ENCODE measurements at regions not wholly inside any gene's neighbourhood (a gene's known extent, or its start where the extent isn't known, plus 50 kb on each side); places are given as distances from the start of the nearest gene placed in this dataset.
"Not testable (repeated sequence)": the region's sequence is repeated elsewhere in the genome, so short reads cannot be mapped to it uniquely, and the experiment has no call there.

- no peak for DNase-seq (ENCODE audit: low read depth)
Observed at GRCh38 chr3:35144011-35144410, 495.3 kb upstream of the ARPP21 start.

GRCh38 chr3:35146256-35147035 is 492.9 kb upstream of the ARPP21 start:
- not testable (repeated sequence) for DNase-seq (ENCODE audit: low read depth)

GRCh38 chr3:35183927-35184675 is 455.2 kb upstream of the ARPP21 start:
- DNase-seq (ENCODE audit: low read depth), result no peak

- no peak for DNase-seq (ENCODE audit: low read depth)
Observed at GRCh38 chr3:35184775-35185174, 454.6 kb upstream of the ARPP21 start.

- no peak for DNase-seq (ENCODE audit: low read depth)
Observed at GRCh38 chr3:35187908-35188307, 451.4 kb upstream of the ARPP21 start.

- DNase-seq (ENCODE audit: low read depth), result no peak
Observed at GRCh38 chr3:35194666-35195065, 444.7 kb upstream of the ARPP21 start.

GRCh38 chr3:35198857-35199256 is 440.5 kb upstream of the ARPP21 start:
- DNase-seq (ENCODE audit: low read depth), result no peak

GRCh38 chr3:35200056-35200455 is 439.3 kb upstream of the ARPP21 start:
- DNase-seq (ENCODE audit: low read depth), result no peak

- DNase-seq (ENCODE audit: low read depth), result no peak
Observed at GRCh38 chr3:35201211-35201610, 438.1 kb upstream of the ARPP21 start.

- no peak for DNase-seq (ENCODE audit: low read depth)
Observed at GRCh38 chr3:35215525-35216500, 423.5 kb upstream of the ARPP21 start.

GRCh38 chr3:35216501-35217266 is 422.6 kb upstream of the ARPP21 start:
- no peak for DNase-seq (ENCODE audit: low read depth)

GRCh38 chr3:35223632-35224394 is 415.5 kb upstream of the ARPP21 start:
- DNase-seq (ENCODE audit: low read depth), result no peak

- DNase-seq (ENCODE audit: low read depth), result no peak
Observed at GRCh38 chr3:35224565-35225295, 414.6 kb upstream of the ARPP21 start.

GRCh38 chr3:35241236-35241635 is 398.1 kb upstream of the ARPP21 start:
- DNase-seq (ENCODE audit: low read depth), result no peak

- DNase-seq (ENCODE audit: low read depth), result no peak
Observed at GRCh38 chr3:35254917-35255316, 384.4 kb upstream of the ARPP21 start.

- DNase-seq (ENCODE audit: low read depth), result no peak
Observed at GRCh38 chr3:35257641-35258040, 381.7 kb upstream of the ARPP21 start.

- no peak for DNase-seq (ENCODE audit: low read depth)
Observed at GRCh38 chr3:35262406-35262805, 376.9 kb upstream of the ARPP21 start.

- no peak for DNase-seq (ENCODE audit: low read depth)
Observed at GRCh38 chr3:35263477-35263876, 375.8 kb upstream of the ARPP21 start.

- DNase-seq (ENCODE audit: low read depth), result not testable (repeated sequence)
Observed at GRCh38 chr3:35266065-35266464, 373.3 kb upstream of the ARPP21 start.

- no peak for DNase-seq (ENCODE audit: low read depth)
Observed at GRCh38 chr3:35275768-35276167, 363.6 kb upstream of the ARPP21 start.

Measured in HS-27A (cell line).